Fibroblast of skin of abdomen (primary cell): ENCODE measurements at regions not wholly inside any gene's neighbourhood (a gene's known extent, or its start where the extent isn't known, plus 50 kb on each side); places are given as distances from the start of the nearest gene placed in this dataset.
"Not testable (repeated sequence)": the region's sequence is repeated elsewhere in the genome, so short reads cannot be mapped to it uniquely, and the experiment has no call there.

Experiments used
- DNase-seq: peaks from one replicate; pipeline ENCODE4 v3.0.0-alpha.2; 2013

DNA sequence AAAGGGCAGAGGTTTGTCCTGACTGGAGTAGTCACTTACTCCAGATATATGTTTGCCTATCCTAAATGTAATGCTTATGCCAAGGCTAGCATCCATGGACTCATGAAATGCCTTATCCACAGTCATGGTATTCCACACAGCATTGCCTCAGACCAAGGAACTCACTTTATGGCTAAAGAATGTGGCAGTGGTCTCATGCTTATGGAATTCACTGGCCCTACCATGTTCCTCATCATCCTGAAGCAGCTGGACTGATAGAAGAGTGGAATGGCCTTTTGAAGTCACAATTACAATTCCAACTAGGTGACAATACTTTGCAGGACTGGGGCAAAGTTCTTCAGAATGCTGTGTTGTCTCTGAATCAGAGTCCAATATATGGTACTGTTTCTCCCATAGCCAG is 1014.8 kb downstream of the RAPGEF2 start:
- no peak for DNase-seq

DNA sequence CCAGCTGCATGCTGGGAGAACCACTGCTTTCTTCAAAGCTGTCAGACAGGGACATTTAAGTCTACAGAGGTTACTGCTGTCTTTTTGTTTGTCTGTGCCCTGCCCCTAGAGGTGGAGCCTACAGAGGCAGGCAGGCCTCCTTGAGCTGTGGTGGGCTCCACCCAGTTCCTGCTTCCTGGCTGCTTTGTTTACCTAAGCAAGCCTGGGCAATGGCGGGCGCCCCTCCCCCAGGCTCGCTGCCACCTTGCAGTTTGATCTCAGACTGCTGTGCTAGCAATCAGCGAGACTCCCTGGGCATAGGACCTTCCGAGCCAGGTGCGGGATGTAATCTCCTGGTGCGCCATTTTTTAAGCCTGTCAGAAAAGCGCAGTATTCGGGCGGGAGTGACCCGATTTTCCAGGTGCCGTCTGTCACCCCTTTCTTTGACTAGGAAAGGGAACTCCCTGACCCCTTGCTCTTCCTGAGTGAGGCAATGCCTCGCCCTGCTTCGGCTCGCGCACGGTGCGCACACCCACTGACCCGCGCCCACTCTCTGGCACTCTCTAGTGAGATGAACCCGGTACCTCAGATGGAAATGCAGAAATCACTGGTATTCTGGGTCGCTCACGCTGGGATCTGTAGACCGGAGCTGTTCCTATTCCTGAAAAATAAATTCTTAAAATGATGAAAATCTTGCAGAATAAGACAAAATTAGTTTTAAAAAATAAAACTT is 1022.9 kb downstream of the RAPGEF2 start:
- not testable (repeated sequence) for DNase-seq

DNA sequence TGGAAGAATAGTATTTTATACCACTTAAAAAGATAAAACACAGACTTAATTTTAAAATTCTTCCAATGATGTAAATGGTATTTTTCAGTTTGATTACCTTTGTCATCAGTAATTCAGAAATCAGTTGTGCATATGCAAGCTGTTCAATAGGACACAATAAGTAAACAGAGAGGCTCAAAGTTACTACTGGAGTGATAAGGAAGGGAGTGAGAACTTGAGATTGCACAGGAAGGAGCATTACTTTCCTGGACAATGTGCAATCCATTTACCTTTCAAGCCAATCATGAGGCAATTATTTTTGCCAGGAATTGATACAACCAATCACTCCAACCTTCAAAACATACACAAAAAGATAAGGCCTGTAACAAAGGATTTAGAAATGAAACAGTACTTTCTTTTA is 1024.3 kb downstream of the RAPGEF2 start:
- no peak for DNase-seq

DNA sequence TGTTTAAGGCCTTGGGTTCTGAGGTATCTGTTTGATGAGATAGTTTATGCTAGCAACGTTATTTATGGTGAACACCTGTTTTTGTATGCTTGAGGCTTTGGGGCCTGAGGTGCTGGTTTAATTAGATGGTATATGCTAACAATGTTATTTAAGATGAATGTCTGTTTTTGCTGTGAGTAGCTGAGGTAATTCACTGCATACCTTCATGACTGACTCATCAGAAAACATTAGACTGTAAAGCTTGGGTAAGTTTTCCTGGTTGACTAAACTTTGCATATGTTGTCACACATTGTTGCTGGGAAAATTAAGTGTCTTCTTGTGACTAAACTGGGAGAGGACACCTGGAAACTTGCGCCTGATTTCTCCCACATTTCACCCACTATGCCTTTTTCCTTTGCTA is 1026.6 kb downstream of the RAPGEF2 start:
- peak; percentile 74 for DNase-seq

DNA sequence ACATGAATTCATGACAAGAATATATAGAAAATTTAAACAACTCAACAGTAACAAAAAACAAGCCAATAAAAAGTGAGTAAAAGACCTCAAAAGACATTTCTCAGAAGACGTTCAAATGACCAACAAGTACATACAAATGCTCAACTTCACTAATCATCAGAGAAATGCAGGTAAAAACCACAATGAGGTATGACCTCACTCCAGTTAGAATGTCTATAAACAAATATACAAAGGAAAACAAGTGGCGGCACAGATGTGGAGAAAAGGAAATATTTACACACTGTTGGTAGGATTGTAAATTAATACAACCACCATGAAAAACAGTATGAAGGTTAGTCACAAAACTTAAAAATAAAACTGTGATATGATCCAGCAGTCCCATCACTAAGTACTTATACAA is 1033.1 kb downstream of the RAPGEF2 start:
- no peak for DNase-seq

DNA sequence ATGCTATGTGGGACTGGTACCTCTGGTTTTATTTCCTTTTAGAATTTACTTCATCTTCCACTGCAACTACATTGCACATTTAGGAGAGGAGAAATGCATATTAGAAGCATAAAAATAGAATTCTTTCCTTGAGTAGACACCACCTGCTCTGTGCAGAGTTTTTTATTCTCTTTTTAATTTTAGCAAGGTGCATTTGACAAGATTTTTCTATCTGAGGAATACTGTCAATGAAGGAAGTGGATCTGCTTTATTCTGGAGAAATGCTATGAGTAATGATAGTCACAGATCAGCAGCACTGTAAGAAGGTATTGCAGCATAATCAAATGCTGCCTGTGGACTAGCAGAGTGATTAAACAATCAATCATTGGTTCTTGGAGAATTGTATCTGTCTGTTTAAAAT is 1038.3 kb downstream of the RAPGEF2 start:
- no peak for DNase-seq

DNA sequence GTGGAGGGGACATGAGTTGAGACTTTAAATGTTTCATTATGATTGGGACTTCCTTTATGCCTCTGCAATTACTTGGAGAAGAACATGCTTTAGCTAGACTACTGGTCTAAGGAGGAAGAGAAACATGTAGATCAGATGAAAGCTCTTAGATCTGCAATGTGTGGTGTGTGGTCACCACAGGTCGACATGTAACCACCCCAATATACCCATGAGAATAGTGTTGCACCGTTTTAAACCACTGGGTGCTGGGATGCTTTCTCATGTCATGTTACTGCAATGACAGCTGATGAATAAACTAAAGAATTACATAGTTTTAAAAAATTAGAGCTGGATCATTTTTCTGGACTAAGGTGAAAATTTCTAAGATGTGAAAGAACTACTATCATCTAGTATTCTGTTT is 1039.7 kb downstream of the RAPGEF2 start:
- no peak for DNase-seq

DNA sequence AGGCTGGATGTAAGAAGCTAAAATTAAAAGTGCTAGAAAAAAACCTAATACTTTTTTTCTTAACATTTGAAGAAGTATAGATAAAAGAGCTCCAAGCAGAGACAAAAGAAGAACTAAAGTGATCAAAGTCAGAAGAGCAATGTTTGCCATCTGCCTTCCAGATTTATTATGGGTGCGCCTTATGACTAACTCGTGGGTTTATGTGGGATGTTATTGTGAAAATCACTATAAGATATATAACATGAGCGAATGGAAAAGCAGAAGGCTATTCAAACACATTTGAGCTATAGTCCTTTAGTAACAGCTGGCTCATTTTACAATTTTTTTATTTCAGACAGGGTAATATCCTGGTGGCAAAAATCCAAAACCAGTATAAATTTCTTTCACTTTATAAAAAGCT is 1040.7 kb downstream of the RAPGEF2 start:
- peak; percentile 53 for DNase-seq

DNA sequence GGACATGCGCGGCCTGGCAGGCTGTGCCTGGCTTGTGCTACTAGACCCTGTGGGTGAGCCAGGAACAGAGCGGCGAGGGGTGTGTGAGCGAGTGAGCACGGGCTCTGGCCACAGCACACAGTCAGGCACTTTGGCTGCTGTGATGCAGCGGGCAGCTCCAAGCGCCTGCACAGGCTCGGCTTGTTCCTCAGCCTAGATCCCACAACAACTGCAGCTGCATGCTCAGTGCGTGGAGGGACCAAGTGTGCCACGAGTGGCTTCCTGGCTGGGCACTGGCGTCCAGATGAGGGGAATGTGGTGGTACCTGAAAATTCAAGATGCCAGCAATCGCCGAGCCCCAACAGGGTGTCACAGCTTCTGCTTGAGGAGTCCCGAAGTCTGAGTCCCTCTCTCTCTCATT is 1056.6 kb downstream of the RAPGEF2 start:
- no peak for DNase-seq

DNA sequence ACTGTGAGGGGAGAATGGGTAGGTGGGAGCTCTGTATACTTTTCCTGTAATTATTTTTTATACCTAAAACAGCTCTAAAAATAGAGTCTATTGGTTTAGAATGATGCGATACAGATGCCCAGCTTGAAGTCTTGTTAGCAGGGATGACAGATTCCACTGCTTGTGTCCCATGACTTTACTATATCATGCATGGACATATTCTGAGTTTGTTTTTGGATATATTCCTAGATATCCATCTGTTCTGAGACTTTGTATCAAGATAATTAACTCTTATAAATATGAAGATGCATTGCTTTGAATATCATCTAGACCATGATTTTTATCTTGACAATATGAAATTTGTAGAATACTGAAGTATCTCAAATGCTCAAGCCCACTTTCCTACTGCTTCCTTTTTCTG is 1058.1 kb downstream of the RAPGEF2 start:
- no peak for DNase-seq

DNA sequence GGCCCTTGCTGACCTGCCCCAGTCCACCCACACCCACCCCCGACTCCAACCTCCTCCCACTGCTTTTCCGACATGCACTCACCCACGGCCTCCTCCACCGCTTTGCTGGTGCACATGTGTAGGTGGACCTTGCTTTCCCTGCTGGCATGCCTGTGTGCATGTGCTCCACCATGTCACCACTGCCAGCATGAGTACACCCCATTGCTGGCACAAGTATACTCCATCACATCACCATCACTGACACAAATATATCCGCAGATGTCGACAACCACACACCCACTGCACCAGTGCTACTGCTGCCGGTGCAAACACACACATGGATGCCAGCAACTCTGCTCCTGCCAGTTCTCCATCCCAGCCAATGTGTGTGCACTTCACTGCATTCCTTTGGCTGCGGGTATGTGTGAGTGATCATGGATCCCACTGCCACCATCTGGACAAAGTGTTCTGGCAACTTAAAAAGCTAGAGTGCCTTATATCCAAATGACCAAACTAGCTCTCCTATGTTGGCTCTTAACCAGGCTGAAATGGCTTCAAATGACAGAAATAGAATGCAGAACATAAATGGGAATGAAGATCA is 1072.3 kb downstream of the RAPGEF2 start:
- peak; percentile 25 for DNase-seq

DNA sequence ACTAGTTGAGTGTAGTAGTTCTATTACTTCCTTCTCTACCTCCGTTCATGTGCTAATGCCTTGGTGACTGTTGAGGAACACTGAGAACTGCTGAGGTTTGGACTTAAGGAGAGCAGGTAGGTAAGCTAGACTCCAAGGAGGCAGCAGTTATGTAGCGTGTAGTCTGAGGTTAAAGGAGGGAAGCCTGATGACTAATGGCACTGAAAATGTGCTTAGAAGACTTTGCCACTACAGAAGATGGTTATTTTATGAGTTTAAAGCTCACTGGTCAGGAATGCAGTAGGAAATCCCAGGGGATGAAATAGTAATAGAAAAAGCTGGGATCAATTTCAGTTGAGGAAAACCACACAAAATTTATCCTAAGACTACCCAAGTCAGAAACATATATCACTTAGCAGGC is 1077.3 kb downstream of the RAPGEF2 start:
- peak; percentile 94 for DNase-seq

DNA sequence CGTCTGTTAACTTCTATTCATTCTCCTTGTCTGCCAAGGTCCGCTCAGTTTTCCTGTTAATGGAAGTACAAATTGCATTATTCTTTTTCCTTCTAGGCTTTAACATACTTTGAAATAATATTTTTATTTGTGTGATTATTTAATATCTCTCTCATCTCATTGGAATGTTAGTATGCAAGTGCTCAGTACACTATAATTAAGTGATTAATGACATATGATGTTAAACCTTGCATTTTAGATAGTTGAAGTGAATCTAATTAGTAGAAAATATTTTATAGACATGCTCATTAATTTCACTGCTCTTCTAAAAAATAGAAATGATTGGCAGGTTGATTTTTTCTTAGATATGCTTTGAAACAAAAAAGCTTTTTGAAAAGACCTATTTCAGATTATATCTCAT is 1079.8 kb downstream of the RAPGEF2 start:
- no peak for DNase-seq

DNA sequence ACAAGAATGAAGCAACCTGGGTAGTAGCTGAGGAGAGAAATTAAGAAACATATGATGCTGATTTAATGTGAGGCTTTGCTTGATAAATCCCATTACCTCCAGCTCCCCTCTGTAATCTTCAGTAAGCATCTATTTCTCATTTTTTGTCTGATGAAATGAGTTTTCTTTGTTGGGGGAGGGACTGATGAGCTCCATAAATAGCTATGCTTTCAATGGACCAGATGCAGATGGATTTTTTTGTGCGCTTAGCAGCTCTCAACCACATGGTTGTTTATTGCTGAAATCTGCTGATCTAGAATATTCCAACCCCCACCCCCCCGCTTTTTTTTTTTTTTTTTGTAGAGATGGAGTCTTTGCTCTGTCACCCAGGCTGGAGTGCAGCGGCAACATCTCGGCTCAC is 1082.0 kb downstream of the RAPGEF2 start:
- peak; percentile 37 for DNase-seq

DNA sequence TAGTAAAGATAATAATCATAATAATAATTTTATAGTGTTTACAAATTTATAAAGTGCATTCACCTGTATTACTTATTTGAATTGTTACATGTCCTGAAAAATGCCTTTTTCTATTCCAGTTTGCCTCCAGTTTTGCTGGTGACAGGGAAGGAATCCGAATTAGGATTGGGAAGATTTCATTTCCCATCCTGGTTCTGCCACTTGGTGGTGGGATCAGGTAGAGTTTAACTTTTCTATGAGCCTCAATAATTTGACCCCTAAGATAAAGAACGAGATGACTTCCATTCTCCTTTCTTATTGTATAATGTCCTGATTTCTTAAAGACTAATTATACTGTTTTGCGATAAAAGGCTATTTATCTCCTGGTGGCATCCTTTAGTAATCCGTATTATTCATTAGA is 1090.9 kb downstream of the RAPGEF2 start:
- no peak for DNase-seq

DNA sequence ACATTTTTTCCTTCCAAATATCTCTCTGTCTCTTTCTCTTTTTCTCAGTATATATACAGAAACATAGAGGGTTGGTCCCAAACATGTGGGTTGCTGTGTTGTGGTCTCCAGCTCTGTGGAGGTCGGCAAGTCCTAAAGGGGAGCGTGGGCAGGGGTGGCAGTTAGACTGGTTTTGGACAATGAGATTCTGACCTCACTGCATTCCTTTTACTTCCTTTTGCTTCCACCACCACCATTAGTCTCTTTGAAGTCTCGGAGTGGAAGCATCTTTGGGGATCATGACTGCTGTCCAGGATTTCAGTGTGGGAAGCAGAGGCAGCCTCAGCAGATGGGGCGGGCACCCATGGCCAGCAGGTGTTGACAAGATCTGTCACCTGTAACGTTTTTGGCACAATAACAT is 1091.8 kb downstream of the RAPGEF2 start:
- no peak for DNase-seq

DNA sequence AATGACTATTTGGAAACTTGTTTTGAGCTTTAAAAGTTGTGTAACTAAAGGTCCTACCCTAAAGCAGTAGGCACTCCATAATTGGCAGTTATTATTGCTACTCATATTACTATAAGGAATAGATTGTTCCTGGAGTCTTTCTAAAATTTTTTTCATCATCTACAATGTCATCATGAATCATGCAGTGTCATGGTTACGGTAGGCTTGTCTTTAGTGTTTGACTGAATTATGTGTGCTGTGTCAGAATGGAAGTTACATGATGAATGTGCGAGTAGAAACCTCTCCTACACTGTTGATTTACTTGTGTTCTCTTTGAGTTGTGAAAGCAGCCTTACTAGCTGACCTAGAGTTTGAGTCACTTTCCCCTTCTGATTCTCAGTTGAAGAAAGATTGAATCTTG is 1099.9 kb downstream of the RAPGEF2 start:
- DNase-seq, result peak; percentile 69

DNA sequence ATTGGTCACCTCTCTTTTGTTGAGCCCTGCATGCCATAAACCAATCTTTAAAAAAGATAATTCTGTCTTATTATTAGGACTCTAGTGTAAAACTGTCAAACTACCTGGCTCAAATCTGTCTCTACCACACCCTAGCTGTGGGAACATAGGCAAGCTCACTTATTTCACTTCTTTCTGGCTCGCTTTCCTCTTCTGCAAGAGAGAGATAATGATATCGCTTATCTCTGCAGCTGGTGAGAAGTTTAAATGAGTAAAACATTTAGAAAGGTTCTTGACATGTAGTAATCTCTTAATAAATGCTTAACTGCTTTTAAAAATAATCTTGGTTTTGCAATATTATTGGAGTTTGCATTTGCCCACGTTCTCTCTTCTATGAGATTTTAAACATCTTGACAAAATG is 1109.2 kb downstream of the RAPGEF2 start:
- DNase-seq, result no peak

DNA sequence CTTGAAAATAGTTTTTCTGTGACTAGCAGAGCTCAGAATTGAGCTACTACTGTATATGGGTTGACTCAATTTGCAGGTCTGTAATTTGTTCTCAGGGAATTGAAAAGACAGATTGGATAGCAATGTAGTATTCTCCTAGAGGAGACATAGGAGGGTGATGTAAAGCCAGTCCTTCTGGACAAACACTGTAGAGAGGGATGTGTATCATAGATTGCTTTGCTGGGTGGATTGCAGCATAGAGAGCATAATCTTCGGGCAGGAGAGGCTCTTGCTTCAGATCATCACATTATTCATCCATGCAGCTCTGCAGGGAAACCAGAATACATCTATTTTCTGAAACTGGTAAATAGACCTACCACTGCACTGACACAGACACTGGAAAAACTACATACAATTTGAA is 1110.5 kb downstream of the RAPGEF2 start:
- no peak for DNase-seq

DNA sequence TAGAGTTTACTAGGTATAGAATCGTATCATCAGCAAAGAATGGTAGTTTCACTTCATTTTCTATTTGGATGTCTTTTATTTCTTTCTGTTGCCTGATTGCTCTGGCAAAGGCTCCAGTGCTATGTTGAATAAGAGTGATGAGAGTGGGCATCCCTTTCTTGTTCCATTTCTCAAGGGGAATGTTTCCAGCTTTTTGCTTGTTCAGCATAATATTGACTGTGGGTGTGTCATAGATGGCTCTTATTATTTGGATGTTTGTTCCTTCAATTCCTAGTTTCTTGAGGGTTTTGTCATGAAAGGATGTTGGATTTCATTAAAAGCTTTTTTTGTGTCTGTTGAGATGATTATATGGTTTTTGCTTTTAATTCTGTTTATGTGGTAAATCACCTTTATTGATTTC is 1114.5 kb downstream of the RAPGEF2 start:
- DNase-seq, result no peak

DNA sequence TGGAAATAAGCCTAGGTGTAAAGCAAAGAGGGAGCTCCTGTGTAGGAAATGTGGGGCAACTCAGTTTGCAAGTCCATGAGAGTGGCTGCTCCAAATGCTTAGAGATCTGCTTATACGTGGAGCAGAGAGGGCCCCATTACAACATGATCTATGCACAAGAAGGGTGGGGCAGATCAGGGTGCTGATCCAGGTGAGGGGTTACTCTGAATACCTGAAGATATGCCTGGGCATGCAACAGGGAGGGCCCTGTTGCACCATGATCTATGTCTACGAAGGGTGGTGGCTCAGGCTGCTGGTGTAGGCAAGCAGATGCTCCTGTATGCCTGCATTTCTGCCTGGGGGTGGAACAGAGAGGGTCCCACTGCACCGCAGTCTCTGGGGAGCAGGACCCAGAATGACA is 1121.2 kb downstream of the RAPGEF2 start:
- no peak for DNase-seq

DNA sequence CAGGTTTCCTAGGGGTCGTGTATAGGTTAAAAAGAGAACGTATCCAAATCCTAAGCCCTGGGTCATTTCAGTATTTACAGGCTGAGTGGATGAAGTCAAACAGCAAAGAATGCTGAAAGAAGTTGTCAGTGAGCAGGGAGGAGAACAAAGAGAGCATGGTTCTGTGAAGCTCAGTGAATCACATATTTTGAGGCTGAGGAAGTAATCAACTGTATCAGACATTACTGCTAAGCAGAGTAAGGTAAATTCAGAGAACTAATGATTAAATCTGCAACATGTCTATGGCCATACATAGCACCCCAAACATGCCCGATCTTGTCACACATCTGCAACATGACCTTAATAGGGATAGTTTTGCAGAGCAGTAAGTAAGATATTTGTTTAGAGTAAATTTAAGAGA is 1130.3 kb downstream of the RAPGEF2 start:
- no peak for DNase-seq

DNA sequence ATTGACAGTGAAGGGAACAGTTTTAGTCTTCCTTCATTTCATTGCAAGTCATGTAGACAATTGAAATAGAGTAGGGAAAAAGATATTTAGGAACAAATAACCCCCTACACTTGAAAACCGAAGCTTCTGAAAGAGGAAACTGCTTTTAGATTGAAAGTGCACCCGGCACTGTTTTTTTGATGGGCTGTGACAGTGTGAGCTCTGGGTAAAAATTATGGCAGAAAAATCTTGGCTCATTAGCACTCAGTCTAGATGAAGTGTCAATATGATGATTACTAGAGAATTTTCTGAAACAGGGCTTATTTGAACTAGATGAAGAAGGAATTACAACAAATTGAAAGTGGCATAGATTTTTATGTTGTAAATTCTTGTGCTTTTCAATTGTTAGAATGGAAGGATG is 1132.4 kb downstream of the RAPGEF2 start:
- no peak for DNase-seq

DNA sequence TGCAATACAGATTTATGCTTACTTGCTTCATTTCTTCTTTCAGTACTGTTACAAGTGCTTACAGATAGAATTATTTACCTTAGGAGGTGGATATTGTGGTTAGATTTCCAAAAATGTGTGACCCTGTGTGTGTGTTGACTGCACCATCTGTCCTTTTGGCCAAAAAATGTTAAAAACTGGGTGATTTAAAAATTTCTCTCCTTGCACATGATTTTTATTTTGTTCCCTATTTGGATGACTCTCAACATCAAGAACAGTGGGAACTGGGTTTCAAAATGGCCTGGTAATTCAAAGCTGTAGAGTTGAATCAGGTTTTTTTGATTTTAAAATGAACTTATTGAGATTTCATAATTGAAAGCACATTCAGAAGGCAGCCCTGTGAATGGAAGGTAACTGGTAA is 1132.9 kb downstream of the RAPGEF2 start:
- no peak for DNase-seq

DNA sequence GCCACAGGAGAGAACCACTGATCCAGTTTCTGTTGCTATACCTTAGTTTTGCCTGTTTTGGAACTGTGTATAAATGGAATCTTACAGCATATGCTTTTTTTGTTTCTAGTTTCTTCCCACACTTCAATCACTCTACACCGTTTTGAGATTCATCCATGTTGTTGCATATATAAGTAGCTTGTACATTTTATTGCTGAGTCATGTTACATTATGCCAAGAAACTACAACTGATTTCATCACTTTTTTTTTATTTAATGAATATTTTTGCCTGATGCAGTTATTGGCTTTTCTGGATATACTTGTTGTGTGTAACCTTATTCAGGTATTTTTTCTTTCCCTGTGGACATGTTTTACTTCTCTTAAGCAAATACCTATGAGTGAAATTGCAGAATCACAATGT is 1135.9 kb downstream of the RAPGEF2 start:
- peak; percentile 3 for DNase-seq
